Frontal cortex (tissue), 3 donors: ENCODE measurements at regions not wholly inside any gene's neighbourhood (a gene's known extent, or its start where the extent isn't known, plus 50 kb on each side); places are given as distances from the start of the nearest gene placed in this dataset.

Experiments
- DNase-seq, 2 donors: peaks; one replicate each; pipeline ENCODE4 v3.0.0; 2012; ENCODE audit warnings: low spot score in 2 of 2
- FAIRE-seq: peaks from 2 replicates; lab custom pipeline; 2012; peaks lifted over from hg19 to GRCh38; lab: Jason Lieb, UNC
- donor health status: control.
- donor health status: control.
- donor health status: control.

- FAIRE-seq (no peak), DNase-seq (peak in 1 of 2 donors; percentile 42)
These were observed 246.8 kb downstream of the SKIDA1 start for GRCh38 chr10:21278491-21279216.

GRCh38 chr10:21273400-21273968, 252.0 kb downstream of the SKIDA1 start:
- DNase-seq (no peak), FAIRE-seq (no peak)

GRCh38 chr10:21272643-21273399, 252.7 kb downstream of the SKIDA1 start:
- DNase-seq (no peak), FAIRE-seq (no peak)

GRCh38 chr10:21270976-21271375, 254.5 kb downstream of the SKIDA1 start:
- FAIRE-seq = no peak

GRCh38 chr10:21269289-21269688, 256.2 kb downstream of the SKIDA1 start:
- DNase-seq (no peak), FAIRE-seq (no peak)

More at GRCh38 chr10:21270976-21271375, 254.5 kb downstream of the SKIDA1 start:
- no peak for DNase-seq

GRCh38 chr10:21265622-21266021, 259.9 kb downstream of the SKIDA1 start:
- FAIRE-seq (no peak), DNase-seq (no peak)

- no peak for FAIRE-seq
These were observed 261.2 kb downstream of the SKIDA1 start for GRCh38 chr10:21264271-21264670.

GRCh38 chr10:21263839-21264238, 261.6 kb downstream of the SKIDA1 start:
- DNase-seq = no peak
- FAIRE-seq = no peak

More at GRCh38 chr10:21264271-21264670, 261.2 kb downstream of the SKIDA1 start:
- DNase-seq = no peak

GRCh38 chr10:21263263-21263803, 262.1 kb downstream of the SKIDA1 start:
- no peak for FAIRE-seq
- no peak for DNase-seq

GRCh38 chr10:21261842-21262294, 263.6 kb downstream of the SKIDA1 start:
- FAIRE-seq = no peak
- DNase-seq = no peak

GRCh38 chr10:21260506-21261149, 264.9 kb downstream of the SKIDA1 start:
- no peak for FAIRE-seq
- no peak for DNase-seq

GRCh38 chr10:21260066-21260465, 265.4 kb downstream of the SKIDA1 start:
- DNase-seq (no peak), FAIRE-seq (no peak)

- DNase-seq = no peak
- FAIRE-seq = no peak
These were observed 267.6 kb downstream of the SKIDA1 start for GRCh38 chr10:21257919-21258318.

GRCh38 chr10:21257191-21257590, 268.3 kb downstream of the SKIDA1 start:
- DNase-seq = no peak
- no peak for FAIRE-seq

GRCh38 chr10:21249435-21249834, 276.0 kb downstream of the SKIDA1 start:
- peak; percentile 92 for FAIRE-seq

GRCh38 chr10:21247592-21247991, 277.9 kb downstream of the SKIDA1 start:
- FAIRE-seq = no peak
- DNase-seq = no peak

More at GRCh38 chr10:21249435-21249834, 276.0 kb downstream of the SKIDA1 start:
- DNase-seq = no peak

GRCh38 chr10:21246178-21246577, 279.3 kb downstream of the SKIDA1 start:
- no peak for FAIRE-seq

GRCh38 chr10:21243748-21244257, 281.7 kb downstream of the SKIDA1 start:
- DNase-seq = no peak
- no peak for FAIRE-seq

More at GRCh38 chr10:21246178-21246577, 279.3 kb downstream of the SKIDA1 start:
- no peak for DNase-seq

GRCh38 chr10:21242915-21243314, 282.6 kb downstream of the SKIDA1 start:
- FAIRE-seq (no peak), DNase-seq (no peak)

- FAIRE-seq (no peak), DNase-seq (no peak)
These were observed 286.8 kb downstream of the SKIDA1 start for GRCh38 chr10:21238717-21239116.
